ENCODE measurements at regions not wholly inside any gene's neighbourhood (a gene's known extent, or its start where the extent isn't known, plus 50 kb on each side); places are given as distances from the start of the nearest gene placed in this dataset.

DNA sequence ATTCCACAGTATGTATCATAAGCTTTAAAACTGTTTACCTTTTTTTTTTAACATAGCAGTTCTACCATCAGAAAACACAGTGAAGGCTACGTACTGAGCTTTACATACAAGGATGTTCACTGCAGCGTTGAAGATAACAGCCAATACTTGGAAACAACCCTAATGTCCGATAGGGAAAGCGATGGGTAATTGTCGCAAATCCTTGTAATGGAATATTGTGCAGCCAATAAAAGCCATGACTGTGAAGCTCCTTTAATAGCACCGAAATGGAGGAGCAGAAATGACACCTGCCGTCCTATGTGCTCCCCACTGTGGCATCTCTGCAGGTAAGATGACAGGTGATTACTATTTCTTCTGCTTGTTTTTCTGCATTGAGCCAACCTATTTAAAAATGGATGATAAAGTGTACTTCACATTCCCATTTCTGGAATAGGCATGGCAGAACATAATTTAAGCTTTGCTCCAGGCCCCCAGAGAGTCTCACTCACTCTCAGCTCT, 523.8 kb downstream of the PTPRU start:
- RAD21 ChIA-PET (ENCODE audit: low non-redundant PET in 1 of 2, low total read pairs in 2 of 2, uncharacterized antibody in 2 of 2, unreplicated experiment in 2 of 2): no interaction called here
- BruUV-seq (replicated peaks): no TSS peak
- DNase-seq (ENCODE audit: low read depth, low spot score) (no peak), ATAC-seq (no peak)
- Histone ChIP-seq H3K9me2 (ENCODE audit: insufficient read depth) (no peaks in the 10 kb centered on the region), H3K9ac (ENCODE audit: low read length) (no peak overlapping the region), H3K36me3 (ENCODE audit: control insufficient read depth in 1 of 2, insufficient read depth in 2 of 2, low read length in 2 of 2) (no peaks in the 10 kb centered on the region), H3K9me3 (ENCODE audit: control insufficient read depth in 1 of 2, insufficient read depth in 1 of 2, low read depth in 1 of 2, low read length in 2 of 2) (no peaks in the 10 kb centered on the region), H2AFZ (ENCODE audit: low read depth, low read length, poor library complexity, severe bottlenecking) (no peak overlapping the region), H3K27ac (ENCODE audit: low read depth, low read length) (no peak overlapping the region), H4K20me1 (ENCODE audit: insufficient read depth) (no peaks in the 10 kb centered on the region), H3K79me2 (ENCODE audit: insufficient read depth, low read length) (no peaks in the 10 kb centered on the region), H3K4me3 (replicated peaks in 1 of 2; ENCODE audit: low read depth in 1 of 2, low read length in 2 of 2) (no peak overlapping the region), H3K27me3 (ENCODE audit: insufficient read depth, low read length) (peaks cover 22% of the 10 kb centered on the region), H3K4me1 (ENCODE audit: control insufficient read depth in 1 of 2, insufficient read depth in 2 of 2, low read length in 2 of 2) (no peaks in the 10 kb centered on the region), H3K4me2 (ENCODE audit: low read length) (no peak overlapping the region)
- CTCF ChIA-PET: no interaction called here
- TF ChIP-seq EGR1 (IDR thresholded peaks at IDR 0.05; ENCODE audit: low read depth) (no peak), ELF1 (IDR thresholded peaks at IDR 0.05; ENCODE audit: borderline replicate concordance, low read depth) (no peak), CBX3 (IDR thresholded peaks at IDR 0.05; ENCODE audit: low read depth) (no peak), ZFX (IDR thresholded peaks at IDR 0.05) (no peak), EZH2 (IDR thresholded peaks at IDR 0.05) (no peak), TCF7L2 (IDR thresholded peaks at IDR 0.05; ENCODE audit: borderline replicate concordance, extremely low read depth, insufficient read depth, insufficient read length) (no peak), CEBPB (IDR thresholded peaks at IDR 0.05; ENCODE audit: low read depth) (no peak), YY1 (IDR thresholded peaks at IDR 0.05; ENCODE audit: extremely low read depth, insufficient replicate concordance, low read depth, low read length) (no peak), POLR2AphosphoS5 (IDR thresholded peaks at IDR 0.05; ENCODE audit: low read depth, low read length) (no peak), RAD21 (IDR thresholded peaks at IDR 0.05; ENCODE audit: low read depth) (no peak), SRF (IDR thresholded peaks at IDR 0.05; ENCODE audit: low read depth) (no peak), ZNF274 (IDR thresholded peaks at IDR 0.05; ENCODE audit: low read depth, low read length) (no peak), JUND (IDR thresholded peaks at IDR 0.05) (no peak), SP1 (IDR thresholded peaks at IDR 0.05; ENCODE audit: low read depth) (no peak), EZH2phosphoT487 (IDR thresholded peaks at IDR 0.05; ENCODE audit: borderline replicate concordance) (no peak), POLR2A (IDR thresholded peaks at IDR 0.05; ENCODE audit: borderline replicate concordance, extremely low read depth, insufficient read depth, insufficient read length) (no peak)
- TF ChIP-seq, protein P1, sequence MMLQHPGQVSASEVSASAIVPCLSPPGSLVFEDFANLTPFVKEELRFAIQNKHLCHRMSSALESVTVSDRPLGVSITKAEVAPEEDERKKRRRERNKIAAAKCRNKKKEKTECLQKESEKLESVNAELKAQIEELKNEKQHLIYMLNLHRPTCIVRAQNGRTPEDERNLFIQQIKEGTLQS (IDR thresholded peaks at IDR 0.05): no peak
- TF ChIP-seq, protein P2, sequence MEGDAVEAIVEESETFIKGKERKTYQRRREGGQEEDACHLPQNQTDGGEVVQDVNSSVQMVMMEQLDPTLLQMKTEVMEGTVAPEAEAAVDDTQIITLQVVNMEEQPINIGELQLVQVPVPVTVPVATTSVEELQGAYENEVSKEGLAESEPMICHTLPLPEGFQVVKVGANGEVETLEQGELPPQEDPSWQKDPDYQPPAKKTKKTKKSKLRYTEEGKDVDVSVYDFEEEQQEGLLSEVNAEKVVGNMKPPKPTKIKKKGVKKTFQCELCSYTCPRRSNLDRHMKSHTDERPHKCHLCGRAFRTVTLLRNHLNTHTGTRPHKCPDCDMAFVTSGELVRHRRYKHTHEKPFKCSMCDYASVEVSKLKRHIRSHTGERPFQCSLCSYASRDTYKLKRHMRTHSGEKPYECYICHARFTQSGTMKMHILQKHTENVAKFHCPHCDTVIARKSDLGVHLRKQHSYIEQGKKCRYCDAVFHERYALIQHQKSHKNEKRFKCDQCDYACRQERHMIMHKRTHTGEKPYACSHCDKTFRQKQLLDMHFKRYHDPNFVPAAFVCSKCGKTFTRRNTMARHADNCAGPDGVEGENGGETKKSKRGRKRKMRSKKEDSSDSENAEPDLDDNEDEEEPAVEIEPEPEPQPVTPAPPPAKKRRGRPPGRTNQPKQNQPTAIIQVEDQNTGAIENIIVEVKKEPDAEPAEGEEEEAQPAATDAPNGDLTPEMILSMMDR (IDR thresholded peaks at IDR 0.05 in 2 of 3, conservative IDR thresholded peaks at IDR 0.05 in 1 of 3; ENCODE audit: borderline replicate concordance in 1 of 3, insufficient read depth in 1 of 3, low read depth in 2 of 3, low read length in 2 of 3): no peak
- TF ChIP-seq, protein P3, sequence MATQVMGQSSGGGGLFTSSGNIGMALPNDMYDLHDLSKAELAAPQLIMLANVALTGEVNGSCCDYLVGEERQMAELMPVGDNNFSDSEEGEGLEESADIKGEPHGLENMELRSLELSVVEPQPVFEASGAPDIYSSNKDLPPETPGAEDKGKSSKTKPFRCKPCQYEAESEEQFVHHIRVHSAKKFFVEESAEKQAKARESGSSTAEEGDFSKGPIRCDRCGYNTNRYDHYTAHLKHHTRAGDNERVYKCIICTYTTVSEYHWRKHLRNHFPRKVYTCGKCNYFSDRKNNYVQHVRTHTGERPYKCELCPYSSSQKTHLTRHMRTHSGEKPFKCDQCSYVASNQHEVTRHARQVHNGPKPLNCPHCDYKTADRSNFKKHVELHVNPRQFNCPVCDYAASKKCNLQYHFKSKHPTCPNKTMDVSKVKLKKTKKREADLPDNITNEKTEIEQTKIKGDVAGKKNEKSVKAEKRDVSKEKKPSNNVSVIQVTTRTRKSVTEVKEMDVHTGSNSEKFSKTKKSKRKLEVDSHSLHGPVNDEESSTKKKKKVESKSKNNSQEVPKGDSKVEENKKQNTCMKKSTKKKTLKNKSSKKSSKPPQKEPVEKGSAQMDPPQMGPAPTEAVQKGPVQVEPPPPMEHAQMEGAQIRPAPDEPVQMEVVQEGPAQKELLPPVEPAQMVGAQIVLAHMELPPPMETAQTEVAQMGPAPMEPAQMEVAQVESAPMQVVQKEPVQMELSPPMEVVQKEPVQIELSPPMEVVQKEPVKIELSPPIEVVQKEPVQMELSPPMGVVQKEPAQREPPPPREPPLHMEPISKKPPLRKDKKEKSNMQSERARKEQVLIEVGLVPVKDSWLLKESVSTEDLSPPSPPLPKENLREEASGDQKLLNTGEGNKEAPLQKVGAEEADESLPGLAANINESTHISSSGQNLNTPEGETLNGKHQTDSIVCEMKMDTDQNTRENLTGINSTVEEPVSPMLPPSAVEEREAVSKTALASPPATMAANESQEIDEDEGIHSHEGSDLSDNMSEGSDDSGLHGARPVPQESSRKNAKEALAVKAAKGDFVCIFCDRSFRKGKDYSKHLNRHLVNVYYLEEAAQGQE (IDR thresholded peaks at IDR 0.05; ENCODE audit: low read depth): no peak
- TF ChIP-seq, protein P4, sequence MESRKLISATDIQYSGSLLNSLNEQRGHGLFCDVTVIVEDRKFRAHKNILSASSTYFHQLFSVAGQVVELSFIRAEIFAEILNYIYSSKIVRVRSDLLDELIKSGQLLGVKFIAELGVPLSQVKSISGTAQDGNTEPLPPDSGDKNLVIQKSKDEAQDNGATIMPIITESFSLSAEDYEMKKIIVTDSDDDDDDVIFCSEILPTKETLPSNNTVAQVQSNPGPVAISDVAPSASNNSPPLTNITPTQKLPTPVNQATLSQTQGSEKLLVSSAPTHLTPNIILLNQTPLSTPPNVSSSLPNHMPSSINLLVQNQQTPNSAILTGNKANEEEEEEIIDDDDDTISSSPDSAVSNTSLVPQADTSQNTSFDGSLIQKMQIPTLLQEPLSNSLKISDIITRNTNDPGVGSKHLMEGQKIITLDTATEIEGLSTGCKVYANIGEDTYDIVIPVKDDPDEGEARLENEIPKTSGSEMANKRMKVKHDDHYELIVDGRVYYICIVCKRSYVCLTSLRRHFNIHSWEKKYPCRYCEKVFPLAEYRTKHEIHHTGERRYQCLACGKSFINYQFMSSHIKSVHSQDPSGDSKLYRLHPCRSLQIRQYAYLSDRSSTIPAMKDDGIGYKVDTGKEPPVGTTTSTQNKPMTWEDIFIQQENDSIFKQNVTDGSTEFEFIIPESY (IDR thresholded peaks at IDR 0.05; ENCODE audit: extremely low read depth, insufficient replicate concordance, low read length): no peak
- POLR2A ChIA-PET: no interaction called here
- intact Hi-C loops (cut with micrococcal nuclease): no loop called here

Data from HCT116 (cell line).